Breast epithelium (tissue), 3 donors: ENCODE measurements at regions not wholly inside any gene's neighbourhood (a gene's known extent, or its start where the extent isn't known, plus 50 kb on each side); places are given as distances from the start of the nearest gene placed in this dataset.

ENCODE experiments used
- POLR2A ChIP-seq: fragments of 450-650 bp; IDR thresholded peaks from one replicate; pipeline ENCODE4 v1.6.1; 2016; ENCODE audit warnings: antibody characterized with exemption, mild to moderate bottlenecking, moderate library complexity
- TF ChIP-seq, protein P1 (sequence below), 3 donors: fragments of 450-650 bp; IDR thresholded peaks; one replicate each; pipeline ENCODE4 v1.5.1; 2016 to 2017; ENCODE audit warnings: antibody characterized with exemption in 3 of 3, mild to moderate bottlenecking in 3 of 3, moderate library complexity in 3 of 3

DNA sequence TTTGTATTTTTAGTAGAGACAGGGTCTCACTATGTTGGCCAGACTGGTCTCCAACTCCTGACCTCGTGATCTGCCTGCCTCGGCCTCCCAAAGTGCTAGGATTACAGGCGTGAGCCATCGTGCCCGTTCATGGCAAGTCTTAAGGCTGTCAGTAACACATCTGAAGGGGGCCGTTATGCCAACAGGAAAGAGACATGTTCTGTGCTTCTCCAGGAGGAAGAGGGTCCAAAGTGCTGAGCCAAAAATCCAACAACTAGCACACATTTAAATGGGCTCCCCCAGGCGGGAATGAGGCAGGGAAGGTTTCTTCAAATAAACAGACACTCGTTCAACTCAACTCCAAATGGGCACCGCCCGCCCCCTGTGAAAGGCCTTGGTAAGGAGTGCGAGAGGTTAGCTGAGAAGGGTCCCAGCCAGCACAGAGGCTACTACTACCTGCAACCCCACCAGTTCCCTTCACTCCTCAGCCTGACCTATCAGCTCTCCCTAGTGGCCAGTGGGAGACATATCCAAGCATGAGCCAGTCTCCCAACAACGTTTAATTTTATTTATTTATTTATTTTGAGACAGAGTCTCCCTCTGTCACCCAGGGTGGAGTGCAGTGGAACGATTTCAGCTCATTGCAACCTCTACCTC, 84.1 kb upstream of the DMRT1 start:
- TF ChIP-seq, protein P1, sequence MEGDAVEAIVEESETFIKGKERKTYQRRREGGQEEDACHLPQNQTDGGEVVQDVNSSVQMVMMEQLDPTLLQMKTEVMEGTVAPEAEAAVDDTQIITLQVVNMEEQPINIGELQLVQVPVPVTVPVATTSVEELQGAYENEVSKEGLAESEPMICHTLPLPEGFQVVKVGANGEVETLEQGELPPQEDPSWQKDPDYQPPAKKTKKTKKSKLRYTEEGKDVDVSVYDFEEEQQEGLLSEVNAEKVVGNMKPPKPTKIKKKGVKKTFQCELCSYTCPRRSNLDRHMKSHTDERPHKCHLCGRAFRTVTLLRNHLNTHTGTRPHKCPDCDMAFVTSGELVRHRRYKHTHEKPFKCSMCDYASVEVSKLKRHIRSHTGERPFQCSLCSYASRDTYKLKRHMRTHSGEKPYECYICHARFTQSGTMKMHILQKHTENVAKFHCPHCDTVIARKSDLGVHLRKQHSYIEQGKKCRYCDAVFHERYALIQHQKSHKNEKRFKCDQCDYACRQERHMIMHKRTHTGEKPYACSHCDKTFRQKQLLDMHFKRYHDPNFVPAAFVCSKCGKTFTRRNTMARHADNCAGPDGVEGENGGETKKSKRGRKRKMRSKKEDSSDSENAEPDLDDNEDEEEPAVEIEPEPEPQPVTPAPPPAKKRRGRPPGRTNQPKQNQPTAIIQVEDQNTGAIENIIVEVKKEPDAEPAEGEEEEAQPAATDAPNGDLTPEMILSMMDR (IDR thresholded peaks at IDR 0.05): peak; percentile 16 to 48 (median 23)
- TF ChIP-seq POLR2A: no peak
